Neural cell (in vitro differentiated cells): ENCODE measurements at regions not wholly inside any gene's neighbourhood (a gene's known extent, or its start where the extent isn't known, plus 50 kb on each side); places are given as distances from the start of the nearest gene placed in this dataset.

Experiments used
- H2AFZ ChIP-seq: fragments of 200-600, 300-800 bp; sonication (generic), shearing (Covaris generic); 2 replicates; pipeline ENCODE4 v1.6.0; 2014; ENCODE audit warnings: low read depth, mild to moderate bottlenecking, antibody characterized with exemption, low read length, moderate library complexity
- H3F3A ChIP-seq: fragments of 200-600 bp; shearing (Covaris generic); 2 replicates; pipeline ENCODE4 v1.6.1; 2016; ENCODE audit warnings: mild to moderate bottlenecking, moderate library complexity, mixed read lengths, antibody characterized with exemption, low read length; ENCODE audit not compliant: insufficient read depth, poor library complexity, severe bottlenecking
- H3K27ac ChIP-seq: fragments of 200-600, 300-800 bp; sonication (generic), shearing (Covaris generic); 2 replicates; pipeline ENCODE4 v1.5.1; 2014; ENCODE audit warnings: mild to moderate bottlenecking, low read length, moderate library complexity
- H3K27me3 ChIP-seq: fragments of 300-800, 200-600 bp; sonication (generic), shearing (Covaris generic); 2 replicates; pipeline ENCODE4 v1.6.0; 2014; ENCODE audit warnings: mild to moderate bottlenecking, low read depth, low read length, moderate library complexity; ENCODE audit not compliant: insufficient read depth
- H3K36me3 ChIP-seq: fragments of 300-800, 200-600 bp; sonication (generic), shearing (Covaris generic); 2 replicates; pipeline ENCODE4 v1.5.1; 2014; ENCODE audit warnings: mild to moderate bottlenecking, antibody characterized with exemption, low read length, moderate library complexity; ENCODE audit not compliant: insufficient read depth
- H3K4me2 ChIP-seq: fragments of 300-800, 200-600 bp; sonication (generic), shearing (Covaris generic); 2 replicates; pipeline ENCODE4 v1.6.0; 2014; ENCODE audit warnings: mild to moderate bottlenecking, low read length
- H3K4me3 ChIP-seq: fragments of 300-800, 200-600 bp; sonication (generic), shearing (Covaris generic); 2 replicates; pipeline ENCODE4 v1.5.1; 2014; ENCODE audit warnings: mild to moderate bottlenecking, low read length, moderate library complexity
- H3K79me2 ChIP-seq: fragments of 200-600 bp; shearing (Covaris generic); replicated peaks from 2 replicates; pipeline ENCODE4 v1.6.0; 2014; ENCODE audit warnings: mild to moderate bottlenecking, low read length, moderate library complexity; ENCODE audit not compliant: insufficient read depth
- H3K9ac ChIP-seq: fragments of 300-800, 200-600 bp; sonication (generic), shearing (Covaris generic); 2 replicates; pipeline ENCODE4 v1.6.1; 2016; ENCODE audit warnings: mild to moderate bottlenecking, low read length, mixed read lengths
- H3K9me2 ChIP-seq: fragments of 200-600 bp; shearing (Covaris generic); 2 replicates; pipeline ENCODE4 v1.6.1; 2016; ENCODE audit warnings: mild to moderate bottlenecking, low read length, mixed read lengths; ENCODE audit not compliant: insufficient read depth
- H3K9me3 ChIP-seq: fragments of 200-600, 300-800 bp; sonication (generic), shearing (Covaris generic); 2 replicates; pipeline ENCODE4 v1.6.1; 2016; ENCODE audit warnings: mild to moderate bottlenecking, mixed run types, low read length, moderate library complexity, mixed read lengths
- H4K20me1 ChIP-seq: fragments of 200-600 bp; shearing (Covaris generic); 2 replicates; pipeline ENCODE4 v1.6.1; 2016; ENCODE audit warnings: mild to moderate bottlenecking, mixed run types; ENCODE audit not compliant: insufficient read depth
- EP300 ChIP-seq: fragments of 450-650 bp; conservative IDR thresholded peaks from 2 replicates; pipeline ENCODE4 v1.6.1; 2014; ENCODE audit warnings: antibody characterized with exemption, mild to moderate bottlenecking, moderate library complexity; ENCODE audit not compliant: poor library complexity, severe bottlenecking
- EZH2 ChIP-seq: fragments of 200-600, 300-800 bp; shearing (Covaris generic), sonication (generic); IDR thresholded peaks from 2 replicates; pipeline ENCODE4 v1.6.1; 2014; ENCODE audit warnings: antibody characterized with exemption, low read length, borderline replicate concordance, mild to moderate bottlenecking; ENCODE audit not compliant: insufficient read depth, poor library complexity, severe bottlenecking
- MXI1 ChIP-seq: fragments of 450-650 bp; conservative IDR thresholded peaks from 2 replicates; pipeline ENCODE4 v1.6.1; 2014; ENCODE audit warnings: antibody characterized with exemption, mild to moderate bottlenecking; ENCODE audit not compliant: poor library complexity, severe bottlenecking
- POLR2AphosphoS5 ChIP-seq: IDR thresholded peaks from 2 replicates; pipeline ENCODE4 v1.6.1; 2012
- RAD21 ChIP-seq: fragments of 450-650 bp; conservative IDR thresholded peaks from 2 replicates; pipeline ENCODE4 v1.6.1; 2014; ENCODE audit warnings: antibody characterized with exemption, mild to moderate bottlenecking, moderate library complexity
- SMC3 ChIP-seq: fragments of 450-650 bp; conservative IDR thresholded peaks from 2 replicates; pipeline ENCODE4 v1.6.1; 2014; ENCODE audit warnings: antibody characterized with exemption, mild to moderate bottlenecking, moderate library complexity; ENCODE audit not compliant: poor library complexity
- TAF1 ChIP-seq: IDR thresholded peaks from 2 replicates; pipeline ENCODE4 v1.6.1; 2012; ENCODE audit warnings: low read depth
- TF ChIP-seq, protein P1 (sequence below): fragments of 450-650 bp; IDR thresholded peaks from 2 replicates; pipeline ENCODE4 v1.5.1; 2014; ENCODE audit warnings: antibody characterized with exemption, mild to moderate bottlenecking, moderate library complexity; ENCODE audit not compliant: poor library complexity, severe bottlenecking
- TF ChIP-seq, protein P2 (sequence below): IDR thresholded peaks from 2 replicates; pipeline ENCODE4 v1.6.1; 2012; ENCODE audit warnings: borderline replicate concordance

DNA sequence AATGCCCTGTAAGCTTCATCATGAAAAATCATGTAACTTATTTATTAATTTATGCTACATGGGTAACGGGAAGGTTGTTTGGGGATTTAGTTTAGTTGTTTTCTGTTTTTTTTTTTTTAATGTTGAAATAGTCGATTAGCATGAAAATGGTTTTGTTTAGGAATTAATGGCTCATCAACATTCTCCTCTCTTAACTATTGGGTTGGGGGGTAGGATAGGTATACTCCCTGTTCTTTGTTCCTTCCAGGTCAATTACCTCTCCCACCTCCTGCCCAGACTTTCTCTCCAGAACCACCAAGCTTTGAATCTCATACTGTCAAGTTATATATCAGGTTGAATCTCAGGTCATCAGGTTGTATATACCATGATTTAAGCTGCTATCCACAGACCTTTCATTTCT lies 568.7 kb upstream of the DSEL start:
- TF ChIP-seq EP300 (no peak), EZH2 (no peak), MXI1 (no peak), SMC3 (no peak), TAF1 (no peak), POLR2AphosphoS5 (no peak), RAD21 (no peak)
- TF ChIP-seq, protein P1, sequence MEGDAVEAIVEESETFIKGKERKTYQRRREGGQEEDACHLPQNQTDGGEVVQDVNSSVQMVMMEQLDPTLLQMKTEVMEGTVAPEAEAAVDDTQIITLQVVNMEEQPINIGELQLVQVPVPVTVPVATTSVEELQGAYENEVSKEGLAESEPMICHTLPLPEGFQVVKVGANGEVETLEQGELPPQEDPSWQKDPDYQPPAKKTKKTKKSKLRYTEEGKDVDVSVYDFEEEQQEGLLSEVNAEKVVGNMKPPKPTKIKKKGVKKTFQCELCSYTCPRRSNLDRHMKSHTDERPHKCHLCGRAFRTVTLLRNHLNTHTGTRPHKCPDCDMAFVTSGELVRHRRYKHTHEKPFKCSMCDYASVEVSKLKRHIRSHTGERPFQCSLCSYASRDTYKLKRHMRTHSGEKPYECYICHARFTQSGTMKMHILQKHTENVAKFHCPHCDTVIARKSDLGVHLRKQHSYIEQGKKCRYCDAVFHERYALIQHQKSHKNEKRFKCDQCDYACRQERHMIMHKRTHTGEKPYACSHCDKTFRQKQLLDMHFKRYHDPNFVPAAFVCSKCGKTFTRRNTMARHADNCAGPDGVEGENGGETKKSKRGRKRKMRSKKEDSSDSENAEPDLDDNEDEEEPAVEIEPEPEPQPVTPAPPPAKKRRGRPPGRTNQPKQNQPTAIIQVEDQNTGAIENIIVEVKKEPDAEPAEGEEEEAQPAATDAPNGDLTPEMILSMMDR = no peak
- TF ChIP-seq, protein P2, sequence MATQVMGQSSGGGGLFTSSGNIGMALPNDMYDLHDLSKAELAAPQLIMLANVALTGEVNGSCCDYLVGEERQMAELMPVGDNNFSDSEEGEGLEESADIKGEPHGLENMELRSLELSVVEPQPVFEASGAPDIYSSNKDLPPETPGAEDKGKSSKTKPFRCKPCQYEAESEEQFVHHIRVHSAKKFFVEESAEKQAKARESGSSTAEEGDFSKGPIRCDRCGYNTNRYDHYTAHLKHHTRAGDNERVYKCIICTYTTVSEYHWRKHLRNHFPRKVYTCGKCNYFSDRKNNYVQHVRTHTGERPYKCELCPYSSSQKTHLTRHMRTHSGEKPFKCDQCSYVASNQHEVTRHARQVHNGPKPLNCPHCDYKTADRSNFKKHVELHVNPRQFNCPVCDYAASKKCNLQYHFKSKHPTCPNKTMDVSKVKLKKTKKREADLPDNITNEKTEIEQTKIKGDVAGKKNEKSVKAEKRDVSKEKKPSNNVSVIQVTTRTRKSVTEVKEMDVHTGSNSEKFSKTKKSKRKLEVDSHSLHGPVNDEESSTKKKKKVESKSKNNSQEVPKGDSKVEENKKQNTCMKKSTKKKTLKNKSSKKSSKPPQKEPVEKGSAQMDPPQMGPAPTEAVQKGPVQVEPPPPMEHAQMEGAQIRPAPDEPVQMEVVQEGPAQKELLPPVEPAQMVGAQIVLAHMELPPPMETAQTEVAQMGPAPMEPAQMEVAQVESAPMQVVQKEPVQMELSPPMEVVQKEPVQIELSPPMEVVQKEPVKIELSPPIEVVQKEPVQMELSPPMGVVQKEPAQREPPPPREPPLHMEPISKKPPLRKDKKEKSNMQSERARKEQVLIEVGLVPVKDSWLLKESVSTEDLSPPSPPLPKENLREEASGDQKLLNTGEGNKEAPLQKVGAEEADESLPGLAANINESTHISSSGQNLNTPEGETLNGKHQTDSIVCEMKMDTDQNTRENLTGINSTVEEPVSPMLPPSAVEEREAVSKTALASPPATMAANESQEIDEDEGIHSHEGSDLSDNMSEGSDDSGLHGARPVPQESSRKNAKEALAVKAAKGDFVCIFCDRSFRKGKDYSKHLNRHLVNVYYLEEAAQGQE = no peak
- Histone ChIP-seq H4K20me1 (no peaks in the 10 kb centered on the region), H3K9me3 (no peaks in the 10 kb centered on the region), H3K27ac (no peak overlapping the region), H3F3A (no peaks in the 10 kb centered on the region), H3K4me2 (no peak overlapping the region), H3K4me3 (no peak overlapping the region), H3K27me3 (no peaks in the 10 kb centered on the region), H3K36me3 (no peaks in the 10 kb centered on the region), H2AFZ (no peak overlapping the region), H3K79me2 (no peaks in the 10 kb centered on the region), H3K9ac (no peak overlapping the region), H3K9me2 (no peaks in the 10 kb centered on the region)

DNA sequence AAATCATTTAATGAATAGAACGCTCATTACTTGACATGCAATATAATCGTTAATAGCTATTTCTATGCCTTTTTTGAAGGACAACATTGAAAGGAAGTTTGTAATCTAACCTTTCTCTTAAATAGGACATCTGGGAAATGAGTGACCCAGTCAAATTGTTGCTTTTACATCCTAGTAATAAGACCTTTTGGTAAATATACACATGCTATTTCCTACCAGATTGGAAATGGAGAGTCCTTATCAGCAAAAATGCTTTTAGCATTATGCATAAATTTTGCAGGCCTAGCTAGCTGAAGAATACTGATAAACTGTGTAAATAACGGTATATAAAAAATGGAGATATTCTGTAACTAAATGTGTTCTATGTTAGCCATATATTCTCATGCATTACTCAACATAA lies 567.3 kb upstream of the DSEL start:
- Histone ChIP-seq H3K27me3 (no peaks in the 10 kb centered on the region), H3K4me3 (no peak overlapping the region), H3K9me3 (no peaks in the 10 kb centered on the region), H4K20me1 (no peaks in the 10 kb centered on the region), H3K27ac (no peak overlapping the region), H2AFZ (no peak overlapping the region), H3K4me2 (no peak overlapping the region), H3K36me3 (no peaks in the 10 kb centered on the region), H3K9ac (no peak overlapping the region), H3F3A (no peaks in the 10 kb centered on the region), H3K79me2 (no peaks in the 10 kb centered on the region), H3K9me2 (no peaks in the 10 kb centered on the region)
- TF ChIP-seq RAD21 (no peak), EZH2 (no peak), SMC3 (no peak), EP300 (no peak)

DNA sequence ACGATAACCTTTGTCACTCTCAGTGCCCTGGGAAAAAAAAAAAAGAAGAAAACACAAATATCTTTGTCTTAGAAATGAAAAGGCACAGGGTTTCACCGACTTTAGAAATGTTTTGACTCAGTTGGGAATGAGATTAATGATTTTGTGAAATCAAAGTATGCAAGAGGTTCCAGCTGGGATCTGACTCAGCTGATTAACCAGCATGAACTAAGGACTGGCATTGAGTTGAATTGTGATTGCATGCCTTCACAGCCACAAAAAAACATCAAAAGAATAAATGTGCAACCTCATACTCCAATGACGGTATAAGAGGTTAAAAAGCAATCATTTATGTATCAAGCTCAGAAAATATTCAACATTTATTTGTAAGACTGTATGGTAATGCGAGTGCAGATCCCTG lies 566.6 kb upstream of the DSEL start:
- TF ChIP-seq POLR2AphosphoS5 (no peak), EZH2 (no peak), TAF1 (no peak), MXI1 (no peak), SMC3 (no peak)
- Histone ChIP-seq H3K4me3 (no peak overlapping the region), H4K20me1 (no peaks in the 10 kb centered on the region), H3K27ac (no peak overlapping the region), H3K9ac (no peak overlapping the region), H3K27me3 (no peaks in the 10 kb centered on the region), H2AFZ (no peak overlapping the region), H3K9me2 (no peaks in the 10 kb centered on the region), H3K4me2 (no peak overlapping the region), H3K79me2 (no peaks in the 10 kb centered on the region), H3F3A (no peaks in the 10 kb centered on the region), H3K9me3 (no peaks in the 10 kb centered on the region), H3K36me3 (no peaks in the 10 kb centered on the region)
